Head of caudate nucleus (tissue), 42 donors: ENCODE measurements at regions not wholly inside any gene's neighbourhood (a gene's known extent, or its start where the extent isn't known, plus 50 kb on each side); places are given as distances from the start of the nearest gene placed in this dataset.
"Not testable (repeated sequence)": the region's sequence is repeated elsewhere in the genome, so short reads cannot be mapped to it uniquely, and the experiment has no call there.

Source experiments
- DNase-seq, 42 donors: peaks; one replicate each; pipeline versions ENCODE4 v3.0.0 to v3.0.0-alpha.2; 2020 to 2021; ENCODE audit warnings: mixed read lengths in 7 of 42
- intact Hi-C: fragments of 100-400 bp; cut with DNase I; formaldehyde crosslinking; loops from one replicate; pipeline ENCODE4 v1.15.0; 2022

- intact Hi-C loops, result no loop called here
- no peak for DNase-seq
These were observed 142.9 kb downstream of the HSD17B3 start for GRCh38 chr9:96158909-96159575.

- intact Hi-C loops, result no loop called here
- DNase-seq, result no peak
These were observed 143.8 kb downstream of the HSD17B3 start for GRCh38 chr9:96158147-96158546.

GRCh38 chr9:96157675-96158074 lies 144.3 kb downstream of the HSD17B3 start:
- DNase-seq, result no peak
- intact Hi-C loops, result no loop called here

GRCh38 chr9:96156171-96156974 lies 145.6 kb downstream of the HSD17B3 start:
- intact Hi-C loops, result no loop called here
- no peak for DNase-seq

GRCh38 chr9:96154081-96154480 lies 147.9 kb downstream of the HSD17B3 start:
- intact Hi-C loops, result no loop called here
- DNase-seq, result no peak

- no peak for DNase-seq
- intact Hi-C loops, result no loop called here
These were observed 149.4 kb downstream of the HSD17B3 start for GRCh38 chr9:96152550-96152949.

- intact Hi-C loops, result no loop called here
- DNase-seq, result no peak
These were observed 151.4 kb downstream of the HSD17B3 start for GRCh38 chr9:96150324-96151227.

- intact Hi-C loops, result no loop called here
- DNase-seq, result no peak
These were observed 152.3 kb downstream of the HSD17B3 start for GRCh38 chr9:96149533-96150280.

- intact Hi-C loops, result no loop called here
- no peak for DNase-seq
These were observed 153.1 kb downstream of the HSD17B3 start for GRCh38 chr9:96148634-96149532.

- DNase-seq, result peak in 1 of 42 donors; percentile 27
- intact Hi-C loops, result not testable (repeated sequence)
These were observed 154.9 kb downstream of the HSD17B3 start for GRCh38 chr9:96147029-96147428.

GRCh38 chr9:96141666-96142065 lies 160.3 kb downstream of the HSD17B3 start:
- no peak for DNase-seq
- intact Hi-C loops, result no loop called here

GRCh38 chr9:96141128-96141474 lies 160.9 kb downstream of the HSD17B3 start:
- intact Hi-C loops, result no loop called here

GRCh38 chr9:96140296-96141127 lies 161.5 kb downstream of the HSD17B3 start:
- intact Hi-C loops, result no loop called here
- peak in 34 of 42 donors; percentile 21 to 82 (median 46) for DNase-seq

More at GRCh38 chr9:96141128-96141474, 160.9 kb downstream of the HSD17B3 start:
- DNase-seq, result peak in 1 of 42 donors; percentile 7

GRCh38 chr9:96139592-96140295 lies 162.2 kb downstream of the HSD17B3 start:
- peak in 8 of 42 donors; percentile 8 to 53 (median 18) for DNase-seq
- intact Hi-C loops, result no loop called here

GRCh38 chr9:96138616-96139015 lies 163.4 kb downstream of the HSD17B3 start:
- intact Hi-C loops, result no loop called here
- no peak for DNase-seq

- DNase-seq, result peak in 1 of 42 donors; percentile 28
- intact Hi-C loops, result no loop called here
These were observed 164.1 kb downstream of the HSD17B3 start for GRCh38 chr9:96137671-96138429.
